ENCODE measurements at regions not wholly inside any gene's neighbourhood (a gene's known extent, or its start where the extent isn't known, plus 50 kb on each side); places are given as distances from the start of the nearest gene placed in this dataset.

- DNase-seq (ENCODE audit: low spot score): no peak
These were observed 196.0 kb downstream of the MAFB start for GRCh38 chr20:40493071-40493470.

GRCh38 chr20:40491009-40491590 lies 197.9 kb downstream of the MAFB start:
- DNase-seq (ENCODE audit: low spot score): no peak

GRCh38 chr20:40489886-40490285 lies 199.2 kb downstream of the MAFB start:
- no peak for DNase-seq (ENCODE audit: low spot score)

- DNase-seq (ENCODE audit: low spot score): no peak
These were observed 200.6 kb downstream of the MAFB start for GRCh38 chr20:40488401-40488800.

- DNase-seq (ENCODE audit: low spot score): no peak
These were observed 202.7 kb downstream of the MAFB start for GRCh38 chr20:40486297-40486696.

GRCh38 chr20:40481743-40482458 lies 207.1 kb downstream of the MAFB start:
- no peak for DNase-seq (ENCODE audit: low spot score)

- DNase-seq (ENCODE audit: low spot score): no peak
These were observed 207.7 kb downstream of the MAFB start for GRCh38 chr20:40481337-40481736.

GRCh38 chr20:40477805-40478204 lies 211.2 kb downstream of the MAFB start:
- DNase-seq (ENCODE audit: low spot score): no peak

GRCh38 chr20:40476461-40476860 lies 212.6 kb downstream of the MAFB start:
- no peak for DNase-seq (ENCODE audit: low spot score)

- DNase-seq (ENCODE audit: low spot score): no peak
These were observed 216.1 kb downstream of the MAFB start for GRCh38 chr20:40472905-40473304.

GRCh38 chr20:40471261-40471629 lies 217.8 kb downstream of the MAFB start:
- DNase-seq (ENCODE audit: low spot score): no peak

- no peak for DNase-seq (ENCODE audit: low spot score)
These were observed 218.4 kb downstream of the MAFB start for GRCh38 chr20:40470445-40471260.

- no peak for DNase-seq (ENCODE audit: low spot score)
These were observed 220.3 kb downstream of the MAFB start for GRCh38 chr20:40468759-40469158.

GRCh38 chr20:40467703-40468411 lies 221.2 kb downstream of the MAFB start:
- DNase-seq (ENCODE audit: low spot score): no peak

- DNase-seq (ENCODE audit: low spot score): no peak
These were observed 222.0 kb downstream of the MAFB start for GRCh38 chr20:40467067-40467466.

GRCh38 chr20:40464731-40465208 lies 224.3 kb downstream of the MAFB start:
- DNase-seq (ENCODE audit: low spot score): no peak

- DNase-seq (ENCODE audit: low spot score): no peak
These were observed 225.9 kb downstream of the MAFB start for GRCh38 chr20:40463171-40463570.

- DNase-seq (ENCODE audit: low spot score): no peak
These were observed 226.5 kb downstream of the MAFB start for GRCh38 chr20:40462566-40462965.

GRCh38 chr20:40459299-40459698 lies 229.7 kb downstream of the MAFB start:
- no peak for DNase-seq (ENCODE audit: low spot score)

- no peak for DNase-seq (ENCODE audit: low spot score)
These were observed 231.6 kb downstream of the MAFB start for GRCh38 chr20:40457404-40457803.

GRCh38 chr20:40452758-40453157 lies 236.3 kb downstream of the MAFB start:
- no peak for DNase-seq (ENCODE audit: low spot score)

GRCh38 chr20:40451552-40451951 lies 237.5 kb downstream of the MAFB start:
- no peak for DNase-seq (ENCODE audit: low spot score)

Measured in mesenteric fat pad (tissue), 1 donor.